Osteocyte (in vitro differentiated cells): ENCODE measurements at regions not wholly inside any gene's neighbourhood (a gene's known extent, or its start where the extent isn't known, plus 50 kb on each side); places are given as distances from the start of the nearest gene placed in this dataset.

Source experiments
- DNase-seq: peaks from one replicate; pipeline ENCODE4 v3.0.0; 2021; ENCODE audit warnings: mixed read lengths; ENCODE audit not compliant: unreplicated experiment; ENCODE audit errors: extremely low spot score
- H3K27ac Mint-ChIP-seq: one replicate; pipeline ENCODE4 v1.8.0; 2021; ENCODE audit warnings: mild to moderate bottlenecking, mixed read lengths; ENCODE audit not compliant: unreplicated experiment
- H3K27me3 Mint-ChIP-seq: one replicate; pipeline ENCODE4 v1.8.0; 2021; ENCODE audit warnings: mixed read lengths; ENCODE audit not compliant: unreplicated experiment
- H3K36me3 Mint-ChIP-seq: one replicate; pipeline ENCODE4 v1.8.0; 2021; ENCODE audit warnings: mixed read lengths; ENCODE audit not compliant: unreplicated experiment
- H3K4me1 Mint-ChIP-seq: one replicate; pipeline ENCODE4 v1.8.0; 2021; ENCODE audit warnings: mixed read lengths; ENCODE audit not compliant: unreplicated experiment
- H3K4me3 Mint-ChIP-seq: one replicate; pipeline ENCODE4 v1.8.0; 2021; ENCODE audit warnings: mild to moderate bottlenecking, moderate library complexity, mixed read lengths; ENCODE audit not compliant: unreplicated experiment
- H3K9me3 Mint-ChIP-seq: one replicate; pipeline ENCODE4 v1.8.0; 2021; ENCODE audit warnings: mixed read lengths; ENCODE audit not compliant: unreplicated experiment
- CTCF ChIP-seq: fragments of 200-600 bp; sonication (generic); IDR thresholded peaks from 2 replicates; pipeline ENCODE4 v1.5.0; 2021; ENCODE audit warnings: antibody characterized with exemption, mild to moderate bottlenecking, moderate library complexity

- Mint-ChIP-seq H3K27ac (no peak overlapping the region), H3K27me3 (no peaks in the 10 kb centered on the region), H3K4me1 (no peaks in the 10 kb centered on the region), H3K4me3 (no peak overlapping the region), H3K36me3 (no peaks in the 10 kb centered on the region), H3K9me3 (peaks cover 6% of the 10 kb centered on the region)
- TF ChIP-seq CTCF = no peak
- no peak for DNase-seq
These were observed 592.9 kb downstream of the FSCB start for GRCh38 chr14:43914041-43914693.

- H3K9me3 Mint-ChIP-seq = peaks cover 8% of the 10 kb centered on the region
- no peaks in the 10 kb centered on the region for H3K27me3 Mint-ChIP-seq
- TF ChIP-seq CTCF = no peak
- no peak for DNase-seq
- no peak overlapping the region for H3K4me3 Mint-ChIP-seq
- no peaks in the 10 kb centered on the region for H3K36me3 Mint-ChIP-seq
- H3K4me1 Mint-ChIP-seq = no peaks in the 10 kb centered on the region
- H3K27ac Mint-ChIP-seq = no peak overlapping the region
These were observed 603.9 kb downstream of the FSCB start for GRCh38 chr14:43903209-43903608.

DNA sequence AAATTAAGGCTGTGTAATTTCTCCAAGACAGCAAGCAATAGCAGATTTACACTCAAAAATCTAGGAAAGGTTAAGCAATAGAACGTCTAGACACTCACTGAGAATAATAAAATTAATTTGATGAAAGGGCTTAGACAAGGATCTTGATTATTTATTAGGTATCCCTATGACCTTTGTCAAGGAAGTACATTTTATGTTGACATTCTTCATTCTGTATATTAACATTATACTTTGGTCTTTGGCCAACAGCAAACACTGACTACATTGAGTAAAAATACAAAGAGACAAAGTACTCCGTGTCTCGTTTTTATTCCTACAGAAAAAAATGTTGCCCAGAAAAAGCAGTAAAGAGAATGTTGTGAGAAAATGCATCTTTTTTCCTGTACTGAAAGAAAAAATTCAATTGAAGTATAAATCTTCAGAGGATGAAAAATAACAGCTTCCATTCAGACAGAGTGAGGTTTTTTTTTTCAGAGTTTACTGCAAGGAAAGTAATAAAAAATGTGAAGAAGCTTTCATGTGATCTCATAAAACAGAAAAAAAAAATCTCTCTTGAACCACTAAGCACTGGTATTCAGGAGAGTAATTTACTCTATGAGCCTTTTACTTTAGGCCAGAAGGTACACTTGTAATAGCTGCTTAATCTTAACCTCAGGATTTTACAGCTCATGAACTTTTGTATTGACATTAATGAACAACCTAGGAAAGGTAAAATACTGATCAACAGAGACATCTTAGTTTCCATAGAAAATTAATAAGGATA, 605.0 kb downstream of the FSCB start:
- H3K9me3 Mint-ChIP-seq = peaks cover 8% of the 10 kb centered on the region
- H3K4me3 Mint-ChIP-seq = no peak overlapping the region
- H3K27ac Mint-ChIP-seq = no peak overlapping the region
- H3K27me3 Mint-ChIP-seq = no peaks in the 10 kb centered on the region
- DNase-seq = no peak
- H3K4me1 Mint-ChIP-seq = no peaks in the 10 kb centered on the region
- H3K36me3 Mint-ChIP-seq = no peaks in the 10 kb centered on the region
- no peak for TF ChIP-seq CTCF

DNA sequence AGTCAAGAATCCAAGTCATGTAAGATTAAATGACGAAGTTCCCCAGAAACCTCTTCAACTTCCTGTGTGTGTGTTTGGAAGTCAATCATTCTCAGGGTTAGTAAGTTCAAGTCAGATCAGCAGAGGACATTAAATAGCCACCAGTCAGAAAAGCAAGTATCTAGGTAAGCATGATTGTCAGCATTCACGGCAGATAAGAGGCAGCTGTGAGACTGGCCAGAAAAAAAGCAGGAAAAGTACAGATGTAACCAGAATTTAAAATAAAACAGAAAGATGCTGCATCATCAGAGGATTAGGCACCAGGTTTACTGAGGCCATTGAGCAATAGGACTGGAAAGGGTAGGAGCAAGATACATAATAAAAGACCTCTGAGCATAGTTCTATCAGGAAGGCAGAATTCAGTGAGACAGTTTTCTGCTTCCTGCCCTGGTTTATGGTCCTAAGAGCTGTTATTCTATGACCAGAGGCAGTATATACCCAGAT, 606.9 kb downstream of the FSCB start:
- no peaks in the 10 kb centered on the region for H3K27me3 Mint-ChIP-seq
- no peak for DNase-seq
- H3K9me3 Mint-ChIP-seq = peaks cover 3% of the 10 kb centered on the region
- H3K27ac Mint-ChIP-seq = no peak overlapping the region
- no peaks in the 10 kb centered on the region for H3K4me1 Mint-ChIP-seq
- no peak for TF ChIP-seq CTCF
- no peak overlapping the region for H3K4me3 Mint-ChIP-seq
- no peaks in the 10 kb centered on the region for H3K36me3 Mint-ChIP-seq

DNA sequence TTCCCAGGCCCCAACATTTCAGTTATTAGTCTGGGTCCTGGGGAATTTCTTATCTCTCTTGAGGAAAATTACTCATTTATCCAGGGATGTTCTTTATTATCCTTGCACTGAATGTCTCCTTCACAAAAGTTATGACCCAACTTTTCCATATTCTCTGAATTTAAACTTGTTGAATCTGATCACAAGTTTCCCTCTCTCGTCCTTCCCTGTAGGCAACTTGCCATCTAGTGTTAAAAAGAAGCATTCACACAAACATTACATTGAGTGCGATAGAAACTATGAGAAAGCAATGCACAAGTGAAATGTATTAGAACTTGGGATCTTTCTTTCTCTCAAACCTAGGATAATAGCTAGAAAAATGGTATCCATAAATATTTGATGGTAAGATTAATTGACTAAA, 608.4 kb downstream of the FSCB start:
- no peaks in the 10 kb centered on the region for H3K36me3 Mint-ChIP-seq
- H3K9me3 Mint-ChIP-seq = no peaks in the 10 kb centered on the region
- no peaks in the 10 kb centered on the region for H3K27me3 Mint-ChIP-seq
- no peaks in the 10 kb centered on the region for H3K4me1 Mint-ChIP-seq
- H3K27ac Mint-ChIP-seq = no peak overlapping the region
- DNase-seq = no peak
- TF ChIP-seq CTCF = no peak
- no peak overlapping the region for H3K4me3 Mint-ChIP-seq
